Ascending aorta (tissue), 2 donors: ENCODE measurements at regions not wholly inside any gene's neighbourhood (a gene's known extent, or its start where the extent isn't known, plus 50 kb on each side); places are given as distances from the start of the nearest gene placed in this dataset.
A peak's percentile ranks its signal among the peaks of the same experiment; 100 is the strongest.

Source experiments
- DNase-seq, 2 donors: peaks; one replicate each; pipeline ENCODE4 v3.0.0-alpha.2; 2019; ENCODE audit warnings: low spot score in 2 of 2
- H3K27ac ChIP-seq, 2 donors: fragments of 200-600 bp; sonication (generic); one replicate each; pipeline ENCODE4 v1.5.1; 2016 to 2017; ENCODE audit warnings: mild to moderate bottlenecking in 1 of 2
- H3K27me3 ChIP-seq: fragments of 200-600 bp; sonication (generic); one replicate; pipeline ENCODE4 v1.5.1; 2017
- H3K36me3 ChIP-seq, 2 donors: fragments of 200-600 bp; sonication (generic); one replicate each; pipeline ENCODE4 v1.5.1; 2016
- H3K4me1 ChIP-seq, 2 donors: fragments of 200-600 bp; sonication (generic); one replicate each; pipeline ENCODE4 v1.5.1; 2016 to 2017; ENCODE audit warnings: mild to moderate bottlenecking in 1 of 2
- H3K4me3 ChIP-seq, 2 donors: fragments of 200-600 bp; sonication (generic); one replicate each; pipeline ENCODE4 v1.5.1; 2016 to 2017; ENCODE audit warnings: mild to moderate bottlenecking in 1 of 2
- H3K9me3 ChIP-seq, 2 donors: fragments of 200-600 bp; sonication (generic); one replicate each; pipeline ENCODE4 v1.5.1; 2016
- intact Hi-C: fragments of 100-400 bp; cut with DNase I; formaldehyde crosslinking; loops from one replicate; pipeline ENCODE4 v1.15.1; 2023
- TF ChIP-seq, protein P1 (sequence below), 3 experiments: fragments of 200-600 bp in 2 of 3; fragments of 450-650 bp in 1 of 3; sonication (generic) in 2 of 3; IDR thresholded peaks; one replicate each; pipeline ENCODE4 v1.5.1; 2016 to 2019; ENCODE audit warnings: antibody characterized with exemption in 3 of 3, mild to moderate bottlenecking in 1 of 3, moderate library complexity in 1 of 3

GRCh38 chr4:162945713-162946112 lies 221.0 kb downstream of the NAF1 start:
- no peaks in the 10 kb centered on the region for H3K4me1 ChIP-seq
- DNase-seq = no peak
- no peak overlapping the region for H3K27ac ChIP-seq
- TF ChIP-seq, protein P1, sequence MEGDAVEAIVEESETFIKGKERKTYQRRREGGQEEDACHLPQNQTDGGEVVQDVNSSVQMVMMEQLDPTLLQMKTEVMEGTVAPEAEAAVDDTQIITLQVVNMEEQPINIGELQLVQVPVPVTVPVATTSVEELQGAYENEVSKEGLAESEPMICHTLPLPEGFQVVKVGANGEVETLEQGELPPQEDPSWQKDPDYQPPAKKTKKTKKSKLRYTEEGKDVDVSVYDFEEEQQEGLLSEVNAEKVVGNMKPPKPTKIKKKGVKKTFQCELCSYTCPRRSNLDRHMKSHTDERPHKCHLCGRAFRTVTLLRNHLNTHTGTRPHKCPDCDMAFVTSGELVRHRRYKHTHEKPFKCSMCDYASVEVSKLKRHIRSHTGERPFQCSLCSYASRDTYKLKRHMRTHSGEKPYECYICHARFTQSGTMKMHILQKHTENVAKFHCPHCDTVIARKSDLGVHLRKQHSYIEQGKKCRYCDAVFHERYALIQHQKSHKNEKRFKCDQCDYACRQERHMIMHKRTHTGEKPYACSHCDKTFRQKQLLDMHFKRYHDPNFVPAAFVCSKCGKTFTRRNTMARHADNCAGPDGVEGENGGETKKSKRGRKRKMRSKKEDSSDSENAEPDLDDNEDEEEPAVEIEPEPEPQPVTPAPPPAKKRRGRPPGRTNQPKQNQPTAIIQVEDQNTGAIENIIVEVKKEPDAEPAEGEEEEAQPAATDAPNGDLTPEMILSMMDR (IDR thresholded peaks at IDR 0.05) = no peak
- no peaks in the 10 kb centered on the region for H3K27me3 ChIP-seq
- H3K4me3 ChIP-seq = no peak overlapping the region
- intact Hi-C loops = no loop called here
- no peaks in the 10 kb centered on the region for H3K9me3 ChIP-seq
- H3K36me3 ChIP-seq = no peaks in the 10 kb centered on the region

DNA sequence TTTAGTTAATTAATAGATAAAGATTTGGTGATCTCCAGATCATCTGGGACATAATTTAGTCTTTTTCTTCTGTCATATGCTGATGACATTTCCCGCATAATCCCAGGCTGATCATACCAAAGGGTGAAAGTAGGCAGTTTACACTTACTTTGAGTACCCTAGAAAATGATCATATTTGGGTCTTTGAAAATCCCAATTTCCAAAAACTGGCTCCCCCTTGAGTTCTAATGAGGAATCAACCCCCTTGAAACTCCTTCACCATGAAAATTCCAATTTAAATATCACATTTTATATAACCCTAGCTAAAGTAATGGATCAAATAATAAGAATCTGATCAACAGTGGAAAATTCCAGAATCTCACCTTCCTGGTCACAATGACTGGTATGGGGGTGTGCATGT lies 223.4 kb downstream of the NAF1 start:
- Histone ChIP-seq H3K9me3 (no peaks in the 10 kb centered on the region), H3K36me3 (no peaks in the 10 kb centered on the region), H3K4me3 (no peak overlapping the region), H3K27ac (no peak overlapping the region), H3K4me1 (no peaks in the 10 kb centered on the region), H3K27me3 (no peaks in the 10 kb centered on the region)
- intact Hi-C loops = no loop called here
- DNase-seq = no peak
- TF ChIP-seq, protein P1 (IDR thresholded peaks at IDR 0.05) = no peak

GRCh38 chr4:162938738-162939485 lies 227.8 kb downstream of the NAF1 start:
- intact Hi-C loops = no loop called here
- TF ChIP-seq, protein P1 (IDR thresholded peaks at IDR 0.05) = no peak
- no peaks in the 10 kb centered on the region for H3K27me3 ChIP-seq

GRCh38 chr4:162935214-162935613 lies 231.5 kb downstream of the NAF1 start:
- Histone ChIP-seq H3K4me3 (no peak overlapping the region), H3K4me1 (no peaks in the 10 kb centered on the region), H3K36me3 (no peaks in the 10 kb centered on the region), H3K9me3 (no peaks in the 10 kb centered on the region), H3K27ac (no peak overlapping the region), H3K27me3 (no peaks in the 10 kb centered on the region)
- DNase-seq = no peak
- TF ChIP-seq, protein P1 (IDR thresholded peaks at IDR 0.05) = no peak
- intact Hi-C loops = no loop called here

More at GRCh38 chr4:162938738-162939485, 227.8 kb downstream of the NAF1 start:
- Histone ChIP-seq H3K27ac (no peak overlapping the region), H3K9me3 (no peaks in the 10 kb centered on the region), H3K36me3 (no peaks in the 10 kb centered on the region), H3K4me3 (no peak overlapping the region), H3K4me1 (no peaks in the 10 kb centered on the region)
- DNase-seq = no peak

DNA sequence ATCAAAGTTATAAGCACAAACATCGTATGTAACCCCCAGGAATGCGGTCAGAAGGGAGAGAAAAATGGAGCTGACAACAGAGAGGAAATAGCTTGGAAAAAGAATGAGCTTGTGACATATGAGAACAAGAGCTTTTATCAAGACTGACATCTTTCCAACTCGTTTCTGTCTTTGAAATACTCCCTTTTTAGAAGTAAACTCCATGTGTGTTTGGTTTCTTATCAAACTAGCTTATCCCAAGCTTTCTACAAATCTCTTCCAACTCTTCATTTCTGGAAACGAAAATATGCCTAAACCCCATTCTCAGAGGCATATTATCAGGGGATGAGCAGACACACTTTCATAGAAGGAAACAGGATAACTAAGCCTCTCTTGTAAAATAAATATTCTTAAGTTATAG lies 235.4 kb downstream of the NAF1 start:
- intact Hi-C loops = no loop called here
- Histone ChIP-seq H3K9me3 (no peaks in the 10 kb centered on the region), H3K36me3 (no peaks in the 10 kb centered on the region), H3K27me3 (no peaks in the 10 kb centered on the region), H3K4me3 (peak overlapping the region in 1 of 2 donors; percentile 14), H3K27ac (no peak overlapping the region), H3K4me1 (no peaks in the 10 kb centered on the region)
- TF ChIP-seq, protein P1 (IDR thresholded peaks at IDR 0.05) = no peak
- no peak for DNase-seq
